SK-N-SH treated with all-trans-retinoic acid at 6 μM for 48 hours (cell line): ENCODE measurements at regions not wholly inside any gene's neighbourhood (a gene's known extent, or its start where the extent isn't known, plus 50 kb on each side); places are given as distances from the start of the nearest gene placed in this dataset.

Source experiments
- ATAC-seq: fragments of 200-7000 bp; cut with Tn5 transposase; 3 replicates; pipeline ENCODE4 v1.9.1; 2020; ENCODE audit warnings: mild to moderate bottlenecking, moderate library complexity
- ARNTL ChIP-seq: fragments of 450-650 bp; formaldehyde crosslinking; IDR thresholded peaks from 2 replicates; pipeline ENCODE4 v1.5.0; 2020; ENCODE audit warnings: low read depth, mild to moderate bottlenecking, moderate library complexity, borderline replicate concordance
- BACH2 ChIP-seq: fragments of 250-450 bp; sonication (Bioruptor Pico); IDR thresholded peaks from 2 replicates; pipeline ENCODE4 v1.9.0; 2021; ENCODE audit warnings: mild to moderate bottlenecking, borderline replicate concordance
- GLIS3 ChIP-seq: fragments of 250-450 bp; sonication (Bioruptor Pico); IDR thresholded peaks from 2 replicates; pipeline ENCODE4 v1.5.0; 2020; ENCODE audit warnings: mild to moderate bottlenecking, moderate library complexity
- ISL1 ChIP-seq: fragments of 250-450 bp; sonication (Bioruptor Pico); IDR thresholded peaks from 2 replicates; pipeline ENCODE4 v2.1.2; 2022; ENCODE audit warnings: mild to moderate bottlenecking, moderate library complexity
- OSR1 ChIP-seq: fragments of 250-450 bp; sonication (Bioruptor Pico); IDR thresholded peaks from 2 replicates; pipeline ENCODE4 v1.8.0; 2022; ENCODE audit warnings: moderate library complexity, mild to moderate bottlenecking, inconsistent platforms
- PPARA ChIP-seq: fragments of 250-450 bp; sonication (Bioruptor Pico); IDR thresholded peaks from 2 replicates; pipeline ENCODE4 v1.5.0; 2020; ENCODE audit warnings: mild to moderate bottlenecking, borderline replicate concordance
- TOX ChIP-seq: fragments of 250-450 bp; sonication (Bioruptor Pico); IDR thresholded peaks from 2 replicates; pipeline ENCODE4 v1.8.0; 2021; ENCODE audit warnings: mild to moderate bottlenecking, moderate library complexity, borderline replicate concordance
- TSHZ2 ChIP-seq: fragments of 250-450 bp; sonication (Bioruptor Pico); IDR thresholded peaks from 2 replicates; pipeline ENCODE4 v1.5.0; 2020; ENCODE audit warnings: mild to moderate bottlenecking, moderate library complexity
- ZFP3 ChIP-seq: fragments of 250-450 bp; sonication (Bioruptor Pico); IDR thresholded peaks from 2 replicates; pipeline ENCODE4 v1.5.0; 2020; ENCODE audit warnings: mild to moderate bottlenecking, moderate library complexity
- ZFP30 ChIP-seq: fragments of 450-650 bp; formaldehyde crosslinking; IDR thresholded peaks from 2 replicates; pipeline ENCODE4 v1.5.0; 2022; ENCODE audit warnings: mild to moderate bottlenecking, moderate library complexity
- ZNF70 ChIP-seq: fragments of 450-650 bp; formaldehyde crosslinking; IDR thresholded peaks from 2 replicates; pipeline ENCODE4 v1.5.0; 2020; ENCODE audit warnings: mild to moderate bottlenecking, moderate library complexity
- ZNF8 ChIP-seq: fragments of 450-650 bp; formaldehyde crosslinking; IDR thresholded peaks from 2 replicates; pipeline ENCODE4 v1.5.0; 2020; ENCODE audit warnings: mild to moderate bottlenecking, moderate library complexity
- TF ChIP-seq, protein P1 (sequence below): fragments of 250-450 bp; sonication (Bioruptor Pico); IDR thresholded peaks from 2 replicates; pipeline ENCODE4 v1.8.0; 2020; ENCODE audit warnings: mild to moderate bottlenecking, moderate library complexity, borderline replicate concordance
- TF ChIP-seq, protein P2 (sequence below): fragments of 250-450 bp; sonication (Bioruptor Pico); IDR thresholded peaks from 2 replicates; pipeline ENCODE4 v1.8.0; 2021; ENCODE audit warnings: low read depth, mild to moderate bottlenecking, moderate library complexity, borderline replicate concordance
- TF ChIP-seq, protein P3 (sequence below): fragments of 250-450 bp; sonication (Bioruptor Pico); IDR thresholded peaks from 2 replicates; pipeline ENCODE4 v1.5.1; 2021; ENCODE audit warnings: mild to moderate bottlenecking, moderate library complexity
- TF ChIP-seq, protein P4 (sequence below): fragments of 250-450 bp; sonication (Bioruptor Pico); IDR thresholded peaks from 2 replicates; pipeline ENCODE4 v1.5.1; 2020; ENCODE audit warnings: low read depth, mild to moderate bottlenecking, moderate library complexity

GRCh38 chr21:16308269-16308668 is 578.5 kb downstream of the USP25 start:
- ATAC-seq, result no peak
- TF ChIP-seq TOX (CRISPR knock-in tag), result no peak
- no peak for TF ChIP-seq BACH2 (CRISPR knock-in tag)
- TF ChIP-seq TSHZ2, result no peak
- TF ChIP-seq, protein P1, sequence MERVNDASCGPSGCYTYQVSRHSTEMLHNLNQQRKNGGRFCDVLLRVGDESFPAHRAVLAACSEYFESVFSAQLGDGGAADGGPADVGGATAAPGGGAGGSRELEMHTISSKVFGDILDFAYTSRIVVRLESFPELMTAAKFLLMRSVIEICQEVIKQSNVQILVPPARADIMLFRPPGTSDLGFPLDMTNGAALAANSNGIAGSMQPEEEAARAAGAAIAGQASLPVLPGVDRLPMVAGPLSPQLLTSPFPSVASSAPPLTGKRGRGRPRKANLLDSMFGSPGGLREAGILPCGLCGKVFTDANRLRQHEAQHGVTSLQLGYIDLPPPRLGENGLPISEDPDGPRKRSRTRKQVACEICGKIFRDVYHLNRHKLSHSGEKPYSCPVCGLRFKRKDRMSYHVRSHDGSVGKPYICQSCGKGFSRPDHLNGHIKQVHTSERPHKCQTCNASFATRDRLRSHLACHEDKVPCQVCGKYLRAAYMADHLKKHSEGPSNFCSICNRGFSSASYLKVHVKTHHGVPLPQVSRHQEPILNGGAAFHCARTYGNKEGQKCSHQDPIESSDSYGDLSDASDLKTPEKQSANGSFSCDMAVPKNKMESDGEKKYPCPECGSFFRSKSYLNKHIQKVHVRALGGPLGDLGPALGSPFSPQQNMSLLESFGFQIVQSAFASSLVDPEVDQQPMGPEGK, result no peak
- TF ChIP-seq ARNTL (CRISPR knock-in tag), result no peak
- no peak for TF ChIP-seq ISL1 (CRISPR knock-in tag)
- no peak for TF ChIP-seq PPARA (CRISPR knock-in tag)
- TF ChIP-seq ZNF70 (CRISPR knock-in tag), result no peak
- TF ChIP-seq, protein P2, sequence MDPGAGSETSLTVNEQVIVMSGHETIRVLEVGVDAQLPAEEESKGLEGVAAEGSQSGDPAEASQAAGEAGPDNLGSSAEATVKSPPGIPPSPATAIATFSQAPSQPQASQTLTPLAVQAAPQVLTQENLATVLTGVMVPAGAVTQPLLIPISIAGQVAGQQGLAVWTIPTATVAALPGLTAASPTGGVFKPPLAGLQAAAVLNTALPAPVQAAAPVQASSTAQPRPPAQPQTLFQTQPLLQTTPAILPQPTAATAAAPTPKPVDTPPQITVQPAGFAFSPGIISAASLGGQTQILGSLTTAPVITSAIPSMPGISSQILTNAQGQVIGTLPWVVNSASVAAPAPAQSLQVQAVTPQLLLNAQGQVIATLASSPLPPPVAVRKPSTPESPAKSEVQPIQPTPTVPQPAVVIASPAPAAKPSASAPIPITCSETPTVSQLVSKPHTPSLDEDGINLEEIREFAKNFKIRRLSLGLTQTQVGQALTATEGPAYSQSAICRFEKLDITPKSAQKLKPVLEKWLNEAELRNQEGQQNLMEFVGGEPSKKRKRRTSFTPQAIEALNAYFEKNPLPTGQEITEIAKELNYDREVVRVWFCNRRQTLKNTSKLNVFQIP (CRISPR knock-in tag), result no peak
- no peak for TF ChIP-seq ZFP30 (CRISPR knock-in tag)
- no peak for TF ChIP-seq ZNF8

DNA sequence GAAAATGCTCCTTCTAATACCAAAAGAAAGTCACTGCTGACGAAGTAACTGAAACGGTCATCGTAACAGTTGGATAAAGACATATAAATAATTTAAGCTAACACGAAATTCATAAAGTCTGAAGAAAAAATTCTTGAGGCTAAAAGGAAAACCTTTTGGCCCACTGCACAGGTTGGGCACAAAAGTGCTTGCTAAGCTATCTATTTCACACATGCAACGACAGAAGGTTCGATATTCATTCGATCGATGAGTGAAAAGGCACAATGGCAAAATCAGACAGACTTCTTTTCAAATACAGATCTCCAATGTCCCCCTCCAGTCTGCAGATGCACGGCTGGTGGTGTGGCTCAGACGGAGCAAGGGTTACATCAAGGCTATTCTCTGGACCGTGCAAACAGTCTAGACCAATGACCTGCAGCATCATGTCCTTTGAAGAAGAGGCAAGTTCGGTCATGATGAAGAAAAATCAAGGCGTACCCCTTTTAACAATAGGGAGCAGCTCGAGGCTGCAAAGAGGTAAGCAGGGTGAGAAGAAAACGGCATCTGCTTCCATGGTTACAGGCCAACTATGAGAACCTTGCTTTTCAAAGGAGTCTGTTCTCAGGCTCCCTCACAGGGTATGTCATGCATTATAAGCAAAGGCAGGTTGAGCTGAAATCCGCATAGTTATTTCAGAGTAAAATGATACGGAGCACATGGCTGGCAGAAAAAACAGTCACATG is 579.6 kb downstream of the USP25 start:
- TF ChIP-seq, protein P1, result no peak
- TF ChIP-seq, protein P3, sequence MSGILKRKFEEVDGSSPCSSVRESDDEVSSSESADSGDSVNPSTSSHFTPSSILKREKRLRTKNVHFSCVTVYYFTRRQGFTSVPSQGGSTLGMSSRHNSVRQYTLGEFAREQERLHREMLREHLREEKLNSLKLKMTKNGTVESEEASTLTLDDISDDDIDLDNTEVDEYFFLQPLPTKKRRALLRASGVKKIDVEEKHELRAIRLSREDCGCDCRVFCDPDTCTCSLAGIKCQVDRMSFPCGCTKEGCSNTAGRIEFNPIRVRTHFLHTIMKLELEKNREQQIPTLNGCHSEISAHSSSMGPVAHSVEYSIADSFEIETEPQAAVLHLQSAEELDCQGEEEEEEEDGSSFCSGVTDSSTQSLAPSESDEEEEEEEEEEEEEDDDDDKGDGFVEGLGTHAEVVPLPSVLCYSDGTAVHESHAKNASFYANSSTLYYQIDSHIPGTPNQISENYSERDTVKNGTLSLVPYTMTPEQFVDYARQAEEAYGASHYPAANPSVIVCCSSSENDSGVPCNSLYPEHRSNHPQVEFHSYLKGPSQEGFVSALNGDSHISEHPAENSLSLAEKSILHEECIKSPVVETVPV (CRISPR knock-in tag), result no peak
- TF ChIP-seq TSHZ2, result no peak
- TF ChIP-seq ZFP30 (CRISPR knock-in tag), result no peak
- no peak for TF ChIP-seq GLIS3 (CRISPR knock-in tag)
- no peak for TF ChIP-seq OSR1 (CRISPR knock-in tag)
- TF ChIP-seq ZFP3, result no peak
- TF ChIP-seq, protein P4, sequence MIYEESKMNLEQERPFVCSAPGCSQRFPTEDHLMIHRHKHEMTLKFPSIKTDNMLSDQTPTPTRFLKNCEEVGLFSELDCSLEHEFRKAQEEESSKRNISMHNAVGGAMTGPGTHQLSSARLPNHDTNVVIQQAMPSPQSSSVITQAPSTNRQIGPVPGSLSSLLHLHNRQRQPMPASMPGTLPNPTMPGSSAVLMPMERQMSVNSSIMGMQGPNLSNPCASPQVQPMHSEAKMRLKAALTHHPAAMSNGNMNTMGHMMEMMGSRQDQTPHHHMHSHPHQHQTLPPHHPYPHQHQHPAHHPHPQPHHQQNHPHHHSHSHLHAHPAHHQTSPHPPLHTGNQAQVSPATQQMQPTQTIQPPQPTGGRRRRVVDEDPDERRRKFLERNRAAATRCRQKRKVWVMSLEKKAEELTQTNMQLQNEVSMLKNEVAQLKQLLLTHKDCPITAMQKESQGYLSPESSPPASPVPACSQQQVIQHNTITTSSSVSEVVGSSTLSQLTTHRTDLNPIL (CRISPR knock-in tag), result no peak
- no peak for TF ChIP-seq ISL1 (CRISPR knock-in tag)
- TF ChIP-seq, protein P2 (CRISPR knock-in tag), result no peak
- no peak for ATAC-seq
